GM20000 (cell line): ENCODE measurements at regions not wholly inside any gene's neighbourhood (a gene's known extent, or its start where the extent isn't known, plus 50 kb on each side); places are given as distances from the start of the nearest gene placed in this dataset.
"Not testable (repeated sequence)": the region's sequence is repeated elsewhere in the genome, so short reads cannot be mapped to it uniquely, and the experiment has no call there.

ENCODE experiments used
- DNase-seq: peaks from one replicate; pipeline ENCODE4 v3.0.0; 2012; ENCODE audit warnings: low spot score
- TF ChIP-seq, protein P1 (sequence below): IDR thresholded peaks from 2 replicates; pipeline ENCODE4 v1.5.1; 2012; ENCODE audit warnings: mild to moderate bottlenecking, control low read depth; ENCODE audit errors: extremely low read depth, missing control alignments

DNA sequence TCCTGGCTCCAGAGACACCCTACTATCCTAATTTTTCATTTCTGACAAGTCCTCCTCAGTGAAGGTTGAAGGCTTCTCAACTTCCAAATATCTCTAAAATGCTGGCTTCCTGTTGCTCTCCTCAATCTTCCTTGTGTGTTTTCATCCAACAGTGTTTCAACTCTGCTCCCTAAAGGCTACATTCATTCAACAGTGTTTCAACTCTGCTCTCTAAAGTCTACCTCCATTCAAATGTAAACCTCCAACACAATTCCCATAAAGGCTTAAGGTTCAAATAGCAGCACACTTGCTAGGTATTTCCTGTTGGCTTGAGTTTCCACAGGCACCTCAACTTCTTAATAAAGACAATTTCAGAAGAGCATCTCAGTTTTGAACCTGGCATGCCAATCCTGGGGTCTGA is 164.8 kb downstream of the HINT1 start:
- TF ChIP-seq, protein P1, sequence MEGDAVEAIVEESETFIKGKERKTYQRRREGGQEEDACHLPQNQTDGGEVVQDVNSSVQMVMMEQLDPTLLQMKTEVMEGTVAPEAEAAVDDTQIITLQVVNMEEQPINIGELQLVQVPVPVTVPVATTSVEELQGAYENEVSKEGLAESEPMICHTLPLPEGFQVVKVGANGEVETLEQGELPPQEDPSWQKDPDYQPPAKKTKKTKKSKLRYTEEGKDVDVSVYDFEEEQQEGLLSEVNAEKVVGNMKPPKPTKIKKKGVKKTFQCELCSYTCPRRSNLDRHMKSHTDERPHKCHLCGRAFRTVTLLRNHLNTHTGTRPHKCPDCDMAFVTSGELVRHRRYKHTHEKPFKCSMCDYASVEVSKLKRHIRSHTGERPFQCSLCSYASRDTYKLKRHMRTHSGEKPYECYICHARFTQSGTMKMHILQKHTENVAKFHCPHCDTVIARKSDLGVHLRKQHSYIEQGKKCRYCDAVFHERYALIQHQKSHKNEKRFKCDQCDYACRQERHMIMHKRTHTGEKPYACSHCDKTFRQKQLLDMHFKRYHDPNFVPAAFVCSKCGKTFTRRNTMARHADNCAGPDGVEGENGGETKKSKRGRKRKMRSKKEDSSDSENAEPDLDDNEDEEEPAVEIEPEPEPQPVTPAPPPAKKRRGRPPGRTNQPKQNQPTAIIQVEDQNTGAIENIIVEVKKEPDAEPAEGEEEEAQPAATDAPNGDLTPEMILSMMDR: no peak
- no peak for DNase-seq

DNA sequence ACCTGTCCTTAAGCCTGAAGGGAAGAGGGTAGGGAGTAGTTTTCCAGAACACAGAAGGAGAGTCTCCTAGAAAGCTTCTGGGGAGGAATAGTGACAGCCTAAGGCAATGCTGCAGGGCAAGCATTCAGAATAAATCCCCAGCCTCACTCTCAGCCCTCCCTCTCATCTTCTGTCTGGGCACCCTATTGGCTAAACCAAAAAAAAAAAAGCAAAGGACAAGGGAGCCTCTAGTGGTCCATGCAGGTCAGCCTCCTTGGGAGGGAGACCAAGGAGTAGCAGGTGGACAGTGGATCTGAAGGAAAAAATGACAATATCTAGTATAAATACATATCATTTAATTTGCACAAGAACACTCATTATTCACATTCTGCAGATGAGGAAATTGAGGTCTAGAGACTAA is 168.3 kb downstream of the HINT1 start:
- not testable (repeated sequence) for DNase-seq

DNA sequence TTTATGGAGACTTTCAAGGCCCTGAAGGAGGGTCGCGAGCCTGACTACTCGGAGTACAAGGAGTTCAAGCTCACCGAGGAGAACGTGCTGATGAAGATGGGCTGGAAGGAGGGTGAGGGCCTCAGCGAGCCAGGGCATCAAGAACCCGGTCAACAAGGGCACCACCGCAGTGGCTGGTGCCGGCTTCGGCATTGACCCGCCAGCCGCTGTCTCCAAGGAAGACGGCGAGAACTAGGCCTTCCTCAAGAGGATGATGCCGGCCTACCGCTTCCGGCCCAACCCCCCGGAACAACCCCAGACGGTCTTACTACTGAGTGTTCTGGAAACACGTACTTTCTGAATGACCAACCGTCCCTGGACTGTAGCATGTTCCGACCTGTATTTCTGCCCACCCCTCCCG is 169.2 kb downstream of the HINT1 start:
- TF ChIP-seq, protein P1: no peak
- DNase-seq: no peak

DNA sequence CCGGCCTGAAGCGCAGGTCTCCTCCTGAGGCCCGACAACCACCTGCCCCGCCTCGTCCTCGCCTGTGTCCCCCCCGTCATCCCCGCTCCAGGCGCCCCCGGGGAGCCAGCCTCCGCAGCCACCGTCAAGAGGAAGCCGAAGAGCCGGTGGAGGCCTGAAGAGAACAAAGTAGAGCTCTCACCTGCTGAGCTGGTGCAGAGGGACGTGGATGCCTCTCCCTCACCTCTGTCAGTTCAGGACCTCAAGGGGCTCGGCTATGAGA is 169.9 kb downstream of the HINT1 start:
- no peak for DNase-seq

DNA sequence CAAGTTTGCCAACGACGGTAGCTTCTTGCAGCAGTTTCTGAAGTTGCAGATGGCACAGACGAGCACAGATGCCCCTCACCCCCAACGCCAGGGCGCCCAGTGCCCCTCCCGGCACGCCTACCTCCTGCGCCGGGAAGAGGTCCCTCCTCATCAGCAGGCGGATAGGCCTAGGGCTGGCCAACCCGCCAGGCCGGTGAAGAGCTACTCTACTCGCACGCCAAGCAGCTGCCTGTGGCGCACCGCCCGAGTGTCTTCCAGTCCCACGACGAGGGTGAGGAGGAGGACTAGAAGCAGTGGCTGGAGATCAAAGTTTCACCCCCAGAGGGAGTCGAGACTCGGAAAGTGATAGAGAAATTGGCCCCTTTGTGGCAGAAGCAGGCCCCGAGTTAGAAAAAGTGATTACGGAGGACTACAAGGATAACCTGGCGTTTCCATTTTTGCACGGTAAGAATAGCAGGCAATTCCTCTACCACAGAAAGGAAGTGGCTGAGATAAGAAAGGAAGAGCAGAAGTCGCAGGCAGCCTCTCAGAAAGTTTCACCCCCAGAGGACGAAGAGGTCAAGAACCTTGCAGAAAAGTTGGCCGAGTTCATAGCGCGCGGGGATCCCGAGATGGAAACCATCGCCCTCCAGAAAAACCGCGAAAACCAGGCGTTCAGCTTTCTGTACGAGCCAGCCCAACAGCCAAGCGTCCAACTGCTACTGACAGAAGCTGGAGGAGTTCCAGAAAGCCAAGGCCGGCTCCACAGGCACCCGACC is 170.4 kb downstream of the HINT1 start:
- DNase-seq: no peak
- TF ChIP-seq, protein P1: no peak

More for the DNA sequence above, 169.9 kb downstream of the HINT1 start:
- TF ChIP-seq, protein P1: no peak

DNA sequence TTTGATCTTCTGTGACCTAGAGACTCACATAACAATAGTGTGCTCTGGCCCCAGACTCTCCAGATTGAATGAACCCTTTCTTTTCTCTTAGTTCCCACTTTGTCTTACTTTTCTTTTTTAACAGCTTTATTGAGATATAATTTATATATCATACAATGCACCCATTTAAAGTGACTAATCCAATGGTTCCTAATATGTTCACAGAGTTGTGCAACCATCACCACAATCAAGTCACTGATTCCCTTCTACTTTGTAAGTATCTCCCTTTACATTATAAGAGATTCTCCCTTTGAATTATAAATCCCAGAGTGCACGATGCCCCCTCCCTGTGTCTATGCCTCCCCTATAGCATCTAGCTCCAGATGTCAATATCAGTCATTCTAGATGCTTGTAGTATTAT is 172.4 kb downstream of the HINT1 start:
- no peak for DNase-seq

DNA sequence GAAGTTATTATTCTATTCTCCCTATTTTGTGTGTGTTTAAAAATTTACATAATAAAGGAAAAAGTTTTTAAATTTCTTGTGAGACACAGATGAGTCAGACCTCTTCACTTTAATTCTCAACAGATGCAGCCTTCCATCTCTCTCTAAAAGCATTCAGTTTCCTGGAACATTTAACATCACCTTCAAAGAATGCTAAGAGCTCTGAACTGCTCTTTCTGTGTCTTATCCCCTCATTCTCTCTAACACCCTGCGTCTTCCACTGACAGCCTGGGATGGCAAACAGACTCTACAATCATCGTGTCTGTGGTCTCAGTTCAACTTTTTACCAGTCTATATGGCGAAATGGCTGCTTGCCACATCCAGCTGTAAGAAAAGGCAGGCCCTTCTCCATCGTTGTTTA is 173.0 kb downstream of the HINT1 start:
- TF ChIP-seq, protein P1: no peak
- no peak for DNase-seq

More for the DNA sequence above, 172.4 kb downstream of the HINT1 start:
- TF ChIP-seq, protein P1: no peak

DNA sequence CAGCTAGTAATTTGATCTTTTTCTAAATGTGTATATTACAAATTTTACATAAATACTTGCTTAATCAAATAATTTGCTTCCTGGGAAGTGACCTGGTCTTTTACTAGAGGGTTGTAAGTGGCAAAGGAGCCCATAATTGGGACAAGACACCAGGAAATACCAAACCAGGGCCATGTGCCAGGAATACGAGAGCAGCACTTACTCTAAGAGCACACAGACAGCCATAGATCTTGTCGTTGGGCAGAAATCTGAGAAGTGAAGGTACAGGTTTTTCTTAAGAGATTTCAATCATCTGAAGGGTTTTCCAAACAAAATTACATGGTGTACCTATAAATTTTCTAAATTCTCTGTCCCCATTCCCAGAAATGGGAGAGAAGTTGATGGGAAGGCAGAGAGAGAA is 179.3 kb downstream of the HINT1 start:
- TF ChIP-seq, protein P1: no peak
- DNase-seq: no peak
